Smooth muscle cell (in vitro differentiated cells): ENCODE measurements at regions not wholly inside any gene's neighbourhood (a gene's known extent, or its start where the extent isn't known, plus 50 kb on each side); places are given as distances from the start of the nearest gene placed in this dataset.

ENCODE experiments used
- DNase-seq: peaks from one replicate; lab custom pipeline; 2025; ENCODE audit not compliant: unreplicated experiment; lab: John Stamatoyannopoulos, UW
- H2AFZ ChIP-seq: fragments of 200-600 bp; sonication (generic); 2 replicates; pipeline ENCODE4 v1.6.0; 2016; ENCODE audit warnings: antibody characterized with exemption, low read depth, mild to moderate bottlenecking
- H3F3A ChIP-seq: fragments of 200-600 bp; sonication (generic); 2 replicates; pipeline ENCODE4 v1.6.0; 2017; ENCODE audit warnings: antibody characterized with exemption, low read depth
- H3K27ac ChIP-seq: fragments of 200-600 bp; sonication (generic); 2 replicates; pipeline ENCODE4 v1.5.1; 2016; ENCODE audit warnings: low read depth, mild to moderate bottlenecking
- H3K27me3 ChIP-seq: fragments of 200-600 bp; sonication (generic); 2 replicates; pipeline ENCODE4 v1.6.1; 2016; ENCODE audit warnings: low read depth, mild to moderate bottlenecking
- H3K36me3 ChIP-seq: fragments of 200-600 bp; sonication (generic); 2 replicates; pipeline ENCODE4 v1.5.1; 2016; ENCODE audit warnings: low read depth
- H3K4me1 ChIP-seq: fragments of 200-600 bp; sonication (generic); 2 replicates; pipeline ENCODE4 v1.5.1; 2016; ENCODE audit warnings: low read depth
- H3K4me2 ChIP-seq: fragments of 200-600 bp; sonication (generic); 2 replicates; pipeline ENCODE4 v1.6.0; 2016; ENCODE audit warnings: mild to moderate bottlenecking
- H3K4me3 ChIP-seq: fragments of 200-600 bp; sonication (generic); 2 replicates; pipeline ENCODE4 v1.5.1; 2016; ENCODE audit warnings: mild to moderate bottlenecking
- H3K79me2 ChIP-seq: fragments of 200-600 bp; sonication (generic); 2 replicates; pipeline ENCODE4 v1.6.0; 2016; ENCODE audit warnings: low read depth, mild to moderate bottlenecking
- H3K9ac ChIP-seq: fragments of 200-600 bp; sonication (generic); 2 replicates; pipeline ENCODE4 v1.6.0; 2016; ENCODE audit warnings: low read depth
- H3K9me3 ChIP-seq: fragments of 200-600 bp; sonication (generic); replicated peaks from 2 replicates; pipeline ENCODE4 v1.5.1; 2016; ENCODE audit warnings: low read depth
- H4K20me1 ChIP-seq: fragments of 200-600 bp; sonication (generic); 2 replicates; pipeline ENCODE4 v1.6.0; 2016; ENCODE audit warnings: low read depth
- WGBS: methylation state at CpG from one replicate; pipeline ENCODE4 v1.1.7; 2016; ENCODE audit warnings: low lambda C conversion rate; 5-methylcytosine and 5-hydroxymethylcytosine counted together
- TF ChIP-seq, protein P1 (sequence below): fragments of 200-600 bp; sonication (generic); IDR thresholded peaks from 2 replicates; pipeline ENCODE4 v1.5.1; 2017; ENCODE audit warnings: borderline replicate concordance, mild to moderate bottlenecking, antibody characterized with exemption; ENCODE audit not compliant: insufficient read depth, poor library complexity, severe bottlenecking

- 75% methylated on average over 5 of the region's 5 CpGs for WGBS
- H3K36me3 ChIP-seq = no peaks in the 10 kb centered on the region
- no peaks in the 10 kb centered on the region for H4K20me1 ChIP-seq
- DNase-seq = no peak
- H3F3A ChIP-seq = no peaks in the 10 kb centered on the region
- no peaks in the 10 kb centered on the region for H3K79me2 ChIP-seq
- TF ChIP-seq, protein P1, sequence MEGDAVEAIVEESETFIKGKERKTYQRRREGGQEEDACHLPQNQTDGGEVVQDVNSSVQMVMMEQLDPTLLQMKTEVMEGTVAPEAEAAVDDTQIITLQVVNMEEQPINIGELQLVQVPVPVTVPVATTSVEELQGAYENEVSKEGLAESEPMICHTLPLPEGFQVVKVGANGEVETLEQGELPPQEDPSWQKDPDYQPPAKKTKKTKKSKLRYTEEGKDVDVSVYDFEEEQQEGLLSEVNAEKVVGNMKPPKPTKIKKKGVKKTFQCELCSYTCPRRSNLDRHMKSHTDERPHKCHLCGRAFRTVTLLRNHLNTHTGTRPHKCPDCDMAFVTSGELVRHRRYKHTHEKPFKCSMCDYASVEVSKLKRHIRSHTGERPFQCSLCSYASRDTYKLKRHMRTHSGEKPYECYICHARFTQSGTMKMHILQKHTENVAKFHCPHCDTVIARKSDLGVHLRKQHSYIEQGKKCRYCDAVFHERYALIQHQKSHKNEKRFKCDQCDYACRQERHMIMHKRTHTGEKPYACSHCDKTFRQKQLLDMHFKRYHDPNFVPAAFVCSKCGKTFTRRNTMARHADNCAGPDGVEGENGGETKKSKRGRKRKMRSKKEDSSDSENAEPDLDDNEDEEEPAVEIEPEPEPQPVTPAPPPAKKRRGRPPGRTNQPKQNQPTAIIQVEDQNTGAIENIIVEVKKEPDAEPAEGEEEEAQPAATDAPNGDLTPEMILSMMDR = no peak
- H3K9me3 ChIP-seq = no peaks in the 10 kb centered on the region
- H3K27ac ChIP-seq = no peak overlapping the region
- no peak overlapping the region for H2AFZ ChIP-seq
- H3K4me1 ChIP-seq = peaks cover 7% of the 10 kb centered on the region
- H3K9ac ChIP-seq = no peak overlapping the region
- no peak overlapping the region for H3K4me3 ChIP-seq
- H3K27me3 ChIP-seq = peaks cover 4% of the 10 kb centered on the region
- no peak overlapping the region for H3K4me2 ChIP-seq
Observed at GRCh38 chr12:77437206-77437605, 371.8 kb upstream of the E2F7 start.

DNA sequence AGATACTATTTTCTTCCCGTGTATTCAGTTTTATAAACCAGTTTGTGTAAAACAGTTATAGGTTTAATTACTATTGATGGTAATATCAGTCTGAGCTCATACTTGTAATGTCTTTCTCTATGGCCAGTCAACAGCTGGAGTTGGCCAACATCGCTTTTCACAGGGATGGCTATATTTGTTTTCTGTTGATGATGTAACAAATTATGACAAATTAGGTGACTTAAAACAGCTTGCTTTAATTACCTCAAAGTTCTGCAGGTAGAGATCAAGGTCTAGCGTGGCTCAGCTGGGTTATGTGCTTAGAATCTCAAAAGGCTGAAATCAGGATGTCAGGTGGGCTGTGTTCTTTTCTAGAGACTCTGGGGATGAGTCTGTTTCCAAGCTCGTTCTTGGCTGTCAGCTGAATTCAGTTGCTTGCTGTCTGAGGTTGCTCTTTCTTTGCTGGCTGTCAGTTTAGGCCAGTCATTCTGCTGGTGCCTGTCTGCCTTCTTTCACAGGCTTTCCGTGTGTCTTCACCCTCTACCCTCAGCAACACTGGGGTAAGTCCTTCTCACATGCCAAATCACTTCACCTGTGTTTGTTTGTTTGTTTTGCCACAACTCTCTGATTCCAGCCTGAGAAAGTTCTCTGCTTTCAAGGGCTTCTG, 370.2 kb upstream of the E2F7 start:
- Histone ChIP-seq H3K9ac (no peak overlapping the region), H3K27ac (no peak overlapping the region), H3K4me3 (no peak overlapping the region), H4K20me1 (no peaks in the 10 kb centered on the region), H3K27me3 (peaks cover 4% of the 10 kb centered on the region), H3K4me2 (no peak overlapping the region), H3K9me3 (no peaks in the 10 kb centered on the region), H3K4me1 (peaks cover 7% of the 10 kb centered on the region), H2AFZ (no peak overlapping the region), H3K36me3 (no peaks in the 10 kb centered on the region), H3K79me2 (no peaks in the 10 kb centered on the region), H3F3A (no peaks in the 10 kb centered on the region)
- TF ChIP-seq, protein P1 = no peak
- no peak for DNase-seq
- 77% methylated on average over 5 of the region's 5 CpGs for WGBS

- WGBS = 29% methylated on average over 3 of the region's 3 CpGs
Observed at GRCh38 chr12:77433799-77434198, 368.4 kb upstream of the E2F7 start.

GRCh38 chr12:77429426-77429825, 364.1 kb upstream of the E2F7 start:
- DNase-seq = no peak
- H3K27ac ChIP-seq = no peak overlapping the region
- H3K4me3 ChIP-seq = no peak overlapping the region
- H3K79me2 ChIP-seq = no peaks in the 10 kb centered on the region
- H3K9ac ChIP-seq = no peak overlapping the region
- no peaks in the 10 kb centered on the region for H4K20me1 ChIP-seq
- no peaks in the 10 kb centered on the region for H3K27me3 ChIP-seq
- H3K36me3 ChIP-seq = no peaks in the 10 kb centered on the region
- WGBS = 29% methylated on average over 1 of the region's 1 CpG
- no peaks in the 10 kb centered on the region for H3F3A ChIP-seq
- no peaks in the 10 kb centered on the region for H3K9me3 ChIP-seq
- H3K4me2 ChIP-seq = peak overlapping the region; percentile 36
- H2AFZ ChIP-seq = no peak overlapping the region
- TF ChIP-seq, protein P1 = no peak
- peaks cover 5% of the 10 kb centered on the region for H3K4me1 ChIP-seq

More at GRCh38 chr12:77433799-77434198, 368.4 kb upstream of the E2F7 start:
- Histone ChIP-seq H3K36me3 (no peaks in the 10 kb centered on the region), H4K20me1 (no peaks in the 10 kb centered on the region), H2AFZ (no peak overlapping the region), H3K4me3 (no peak overlapping the region), H3K27ac (no peak overlapping the region), H3K9me3 (no peaks in the 10 kb centered on the region), H3K27me3 (no peaks in the 10 kb centered on the region), H3F3A (no peaks in the 10 kb centered on the region), H3K4me1 (peaks cover 7% of the 10 kb centered on the region), H3K4me2 (peak overlapping the region; percentile 54), H3K9ac (no peak overlapping the region), H3K79me2 (no peaks in the 10 kb centered on the region)
- no peak for DNase-seq
- TF ChIP-seq, protein P1 = no peak
